ENCODE measurements at regions not wholly inside any gene's neighbourhood (a gene's known extent, or its start where the extent isn't known, plus 50 kb on each side); places are given as distances from the start of the nearest gene placed in this dataset.

DNA sequence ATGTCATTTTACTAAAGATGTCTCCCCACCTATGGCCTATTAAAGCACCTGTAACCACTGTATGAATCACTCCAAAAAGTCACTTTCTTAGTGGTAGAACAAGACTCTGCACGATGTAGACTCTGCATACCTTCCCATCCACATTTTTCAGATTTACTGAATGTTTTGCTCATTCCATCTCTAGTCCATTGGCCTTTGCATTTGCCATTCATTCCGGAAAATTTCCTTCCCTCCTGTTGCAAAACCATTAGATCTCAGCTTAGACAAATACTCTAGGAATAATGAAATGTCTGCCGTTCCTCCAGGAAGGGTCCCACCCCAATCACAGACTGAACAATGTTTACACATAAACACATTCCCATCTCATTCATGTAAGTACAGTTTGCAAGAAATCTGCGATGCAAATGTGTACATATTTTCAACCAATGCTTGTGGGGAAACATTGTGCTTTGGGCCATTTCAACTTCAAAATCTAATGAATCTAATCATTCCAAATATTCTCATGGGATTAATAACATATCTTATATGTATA lies 146.3 kb upstream of the XYLT1 start:
- DNase-seq (ENCODE audit: low read depth, low spot score) = no peak
- TF ChIP-seq, protein P1, sequence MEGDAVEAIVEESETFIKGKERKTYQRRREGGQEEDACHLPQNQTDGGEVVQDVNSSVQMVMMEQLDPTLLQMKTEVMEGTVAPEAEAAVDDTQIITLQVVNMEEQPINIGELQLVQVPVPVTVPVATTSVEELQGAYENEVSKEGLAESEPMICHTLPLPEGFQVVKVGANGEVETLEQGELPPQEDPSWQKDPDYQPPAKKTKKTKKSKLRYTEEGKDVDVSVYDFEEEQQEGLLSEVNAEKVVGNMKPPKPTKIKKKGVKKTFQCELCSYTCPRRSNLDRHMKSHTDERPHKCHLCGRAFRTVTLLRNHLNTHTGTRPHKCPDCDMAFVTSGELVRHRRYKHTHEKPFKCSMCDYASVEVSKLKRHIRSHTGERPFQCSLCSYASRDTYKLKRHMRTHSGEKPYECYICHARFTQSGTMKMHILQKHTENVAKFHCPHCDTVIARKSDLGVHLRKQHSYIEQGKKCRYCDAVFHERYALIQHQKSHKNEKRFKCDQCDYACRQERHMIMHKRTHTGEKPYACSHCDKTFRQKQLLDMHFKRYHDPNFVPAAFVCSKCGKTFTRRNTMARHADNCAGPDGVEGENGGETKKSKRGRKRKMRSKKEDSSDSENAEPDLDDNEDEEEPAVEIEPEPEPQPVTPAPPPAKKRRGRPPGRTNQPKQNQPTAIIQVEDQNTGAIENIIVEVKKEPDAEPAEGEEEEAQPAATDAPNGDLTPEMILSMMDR (IDR thresholded peaks at IDR 0.05; ENCODE audit: low read depth, low read length) = no peak
- in situ Hi-C loops (cut with HindIII; ENCODE audit: low sequenced_read_pairs) = no loop called here
- no peak overlapping the region for H3K4me3 ChIP-seq (ENCODE audit: low read depth, low read length)

DNA sequence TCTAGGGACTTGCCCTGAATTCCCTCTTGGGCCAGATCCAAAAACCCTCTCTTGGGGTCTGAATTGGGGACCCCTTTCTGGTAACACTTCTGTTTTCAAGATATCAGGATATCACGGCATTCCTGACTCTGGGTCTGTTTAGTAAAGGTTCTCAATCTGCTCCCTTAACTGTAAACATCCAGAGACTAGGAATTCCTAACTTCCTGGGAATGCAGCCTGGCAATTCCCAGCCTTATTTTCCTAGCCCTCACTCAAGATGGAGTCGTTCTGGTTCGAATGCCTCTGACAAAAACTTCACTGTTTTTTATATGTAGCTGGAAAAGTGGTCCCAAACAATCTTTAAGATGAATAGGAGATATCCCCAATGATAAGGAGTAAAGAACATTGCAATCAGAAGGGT lies 141.6 kb upstream of the XYLT1 start:
- no peak overlapping the region for H3K4me3 ChIP-seq (ENCODE audit: low read depth, low read length)
- TF ChIP-seq, protein P1 (IDR thresholded peaks at IDR 0.05; ENCODE audit: low read depth, low read length) = no peak
- DNase-seq (ENCODE audit: low read depth, low spot score) = no peak
- in situ Hi-C loops (cut with HindIII; ENCODE audit: low sequenced_read_pairs) = no loop called here

DNA sequence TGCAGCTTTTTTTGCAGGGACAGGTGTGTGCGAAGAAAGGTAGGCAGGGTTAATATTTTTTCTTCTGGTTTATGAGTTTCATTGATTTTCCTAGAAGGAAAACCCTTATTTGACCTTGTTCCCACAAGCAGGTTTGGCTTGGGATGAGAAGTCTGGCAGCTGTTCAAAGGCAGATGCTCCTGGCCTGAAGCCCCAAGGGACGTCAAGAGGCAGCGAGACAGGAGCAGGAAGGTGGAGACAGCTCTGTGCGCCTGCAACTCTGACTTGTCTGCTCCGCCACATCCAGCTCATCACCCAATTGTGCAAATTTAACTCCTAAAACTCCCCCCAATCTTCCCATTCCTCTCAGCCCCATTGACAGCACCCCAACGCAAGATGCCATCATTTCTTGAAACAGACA lies 136.8 kb upstream of the XYLT1 start:
- DNase-seq (ENCODE audit: low read depth, low spot score) = no peak
- no peak overlapping the region for H3K4me3 ChIP-seq (ENCODE audit: low read depth, low read length)
- in situ Hi-C loops (cut with HindIII; ENCODE audit: low sequenced_read_pairs) = no loop called here
- TF ChIP-seq, protein P1 (IDR thresholded peaks at IDR 0.05; ENCODE audit: low read depth, low read length) = no peak

DNA sequence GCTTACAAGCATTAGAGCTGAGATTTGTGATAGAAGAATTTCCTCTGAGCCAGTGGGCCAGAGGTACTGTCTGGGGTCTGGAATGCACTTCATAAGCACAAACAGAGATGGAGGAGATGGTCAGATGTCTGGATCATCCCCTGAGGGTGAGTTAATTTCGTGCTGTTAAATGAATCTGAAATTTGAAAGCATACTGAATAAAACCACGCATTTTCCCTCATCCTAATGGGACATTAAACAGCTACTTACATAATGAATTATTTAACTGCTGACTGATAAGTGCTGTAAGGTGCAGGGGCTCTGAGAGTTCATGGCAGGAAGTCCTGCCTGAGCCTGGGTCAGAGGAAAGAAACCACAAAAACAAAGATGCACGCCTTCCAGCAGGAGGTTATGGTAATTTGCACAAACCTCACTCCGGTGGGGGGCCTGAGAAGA lies 136.3 kb upstream of the XYLT1 start:
- in situ Hi-C loops (cut with HindIII; ENCODE audit: low sequenced_read_pairs) = no loop called here
- H3K4me3 ChIP-seq (ENCODE audit: low read depth, low read length) = no peak overlapping the region
- no peak for DNase-seq (ENCODE audit: low read depth, low spot score)
- TF ChIP-seq, protein P1 (IDR thresholded peaks at IDR 0.05; ENCODE audit: low read depth, low read length) = no peak

DNA sequence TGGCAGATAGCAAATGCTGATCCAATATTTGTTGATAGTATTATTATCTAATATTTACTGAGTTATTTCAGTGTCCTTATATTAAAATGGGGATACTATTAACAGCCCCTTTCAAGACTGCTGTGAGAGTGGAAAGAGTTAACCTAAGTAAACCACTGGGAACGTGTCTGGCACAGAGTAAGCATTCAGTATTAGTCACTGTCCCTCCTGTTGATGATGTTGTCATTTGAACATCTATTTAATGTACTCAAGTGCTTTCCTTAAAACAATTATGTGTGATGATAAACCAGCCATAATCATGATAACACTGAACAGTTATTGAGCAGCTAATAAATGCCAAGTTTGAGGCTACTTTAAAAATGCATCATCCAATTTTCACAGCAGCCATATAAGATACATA lies 135.7 kb upstream of the XYLT1 start:
- in situ Hi-C loops (cut with HindIII; ENCODE audit: low sequenced_read_pairs) = no loop called here
- TF ChIP-seq, protein P1 (IDR thresholded peaks at IDR 0.05; ENCODE audit: low read depth, low read length) = no peak
- no peak for DNase-seq (ENCODE audit: low read depth, low spot score)
- no peak overlapping the region for H3K4me3 ChIP-seq (ENCODE audit: low read depth, low read length)

DNA sequence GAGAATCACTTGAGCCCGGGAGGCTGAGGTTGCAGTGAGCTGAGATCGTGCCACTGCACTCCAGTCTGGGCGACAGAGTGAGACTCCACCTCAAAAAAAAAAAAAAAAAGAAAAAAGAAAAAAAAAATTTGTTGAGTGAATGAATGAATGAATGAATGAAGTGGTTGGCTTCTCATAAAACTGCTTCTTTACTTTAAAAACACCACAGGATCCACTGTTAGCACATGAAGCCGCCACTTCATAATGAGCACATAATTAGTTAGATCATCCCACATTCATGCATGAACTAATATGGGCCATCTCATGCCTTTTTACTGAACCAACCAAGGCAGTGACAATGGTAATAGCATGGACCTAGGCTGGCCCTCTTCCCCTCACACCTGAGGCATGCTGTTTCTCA lies 135.0 kb upstream of the XYLT1 start:
- no peak overlapping the region for H3K4me3 ChIP-seq (ENCODE audit: low read depth, low read length)
- in situ Hi-C loops (cut with HindIII; ENCODE audit: low sequenced_read_pairs) = no loop called here
- no peak for DNase-seq (ENCODE audit: low read depth, low spot score)
- TF ChIP-seq, protein P1 (IDR thresholded peaks at IDR 0.05; ENCODE audit: low read depth, low read length) = no peak

DNA sequence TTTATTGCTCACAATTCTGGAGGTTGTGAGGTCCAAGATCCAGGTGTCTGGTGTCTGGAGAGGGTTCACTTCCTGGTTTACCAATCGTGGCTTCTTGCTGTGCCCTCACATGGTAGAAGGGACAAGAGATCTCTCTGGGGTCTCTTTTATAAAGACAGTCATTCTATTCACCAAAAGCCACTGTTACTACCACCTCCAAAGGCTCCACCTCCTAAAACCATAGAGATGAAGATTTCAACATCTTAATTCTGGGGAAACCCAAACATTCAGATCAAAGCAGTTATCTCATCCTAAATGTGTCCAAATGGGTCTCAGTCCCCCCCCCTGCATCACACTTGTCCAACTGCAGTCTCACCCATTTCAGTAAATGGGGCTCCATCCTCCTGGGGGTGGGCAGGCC lies 132.9 kb upstream of the XYLT1 start:
- in situ Hi-C loops (cut with HindIII; ENCODE audit: low sequenced_read_pairs) = no loop called here
- TF ChIP-seq, protein P1 (IDR thresholded peaks at IDR 0.05; ENCODE audit: low read depth, low read length) = no peak

More for the DNA sequence above, 132.9 kb upstream of the XYLT1 start:
- H3K4me3 ChIP-seq (ENCODE audit: low read depth, low read length) = no peak overlapping the region
- no peak for DNase-seq (ENCODE audit: low read depth, low spot score)

Data from astrocyte of the spinal cord (primary cell).